SK-N-MC (cell line): ENCODE measurements at regions not wholly inside any gene's neighbourhood (a gene's known extent, or its start where the extent isn't known, plus 50 kb on each side); places are given as distances from the start of the nearest gene placed in this dataset.
"Not testable (repeated sequence)": the region's sequence is repeated elsewhere in the genome, so short reads cannot be mapped to it uniquely, and the experiment has no call there.

Experiments used
- EZH2 ChIP-seq: fragments of 200-600 bp; sonication (generic); IDR thresholded peaks from one replicate; pipeline ENCODE4 v1.6.1; 2017; ENCODE audit warnings: antibody characterized with exemption
- FOXP2 ChIP-seq: optimal IDR thresholded peaks from 2 replicates; pipeline ENCODE3; 2011; ENCODE audit warnings: mild to moderate bottlenecking, moderate library complexity; ENCODE audit not compliant: insufficient read depth; ENCODE audit errors: extremely low read length, control extremely low read depth
- POLR2AphosphoS5 ChIP-seq: IDR thresholded peaks from 2 replicates; pipeline ENCODE4 v1.6.1; 2012; ENCODE audit warnings: mild to moderate bottlenecking, low read depth, low read length, borderline replicate concordance

DNA sequence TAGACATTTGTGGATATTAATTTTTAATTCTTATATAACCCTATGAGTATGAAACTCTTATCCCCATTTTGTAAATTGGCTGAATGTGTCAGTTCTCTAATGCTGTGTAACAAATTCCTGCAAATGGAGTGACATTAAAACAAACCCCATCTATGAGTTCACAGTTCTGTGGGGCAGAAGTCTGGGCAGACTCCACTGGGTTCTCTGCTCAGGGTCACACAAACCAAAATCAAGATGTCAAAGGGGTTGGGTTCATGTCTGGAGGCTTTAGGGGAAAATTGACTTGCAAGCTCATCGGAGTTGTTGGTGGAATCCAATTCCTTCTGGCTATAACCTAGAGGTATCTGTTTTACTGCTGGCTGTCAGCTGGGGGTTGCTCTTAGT lies 301.6 kb upstream of the PLGLB2 start:
- TF ChIP-seq EZH2, FOXP2, POLR2AphosphoS5: not testable (repeated sequence)
